GM23338 (cell line): ENCODE measurements at regions not wholly inside any gene's neighbourhood (a gene's known extent, or its start where the extent isn't known, plus 50 kb on each side); places are given as distances from the start of the nearest gene placed in this dataset.

Experiments used
- ATAC-seq: fragments of 200-7000 bp; cut with Tn5 transposase; 3 replicates; pipeline ENCODE4 v1.9.1; 2020
- DNase-seq: peaks from one replicate; pipeline ENCODE4 v3.0.0-alpha.2; 2015; ENCODE audit warnings: low spot score
- H2AFZ ChIP-seq: fragments of 200-600 bp; sonication (generic); 2 replicates; pipeline ENCODE4 v1.8.0; 2016; ENCODE audit warnings: antibody characterized with exemption, mild to moderate bottlenecking, moderate library complexity
- H3F3A ChIP-seq: fragments of 200-600 bp; sonication (generic); replicated peaks from 2 replicates; pipeline ENCODE4 v1.8.0; 2017; ENCODE audit warnings: antibody characterized with exemption, mixed run types, low read depth
- H3K27ac ChIP-seq: fragments of 200-600 bp; sonication (generic); 2 replicates; pipeline ENCODE4 v1.6.1; 2016; ENCODE audit warnings: low read depth
- H3K27me3 ChIP-seq: fragments of 200-600 bp; sonication (generic); 2 replicates; pipeline ENCODE4 v1.8.0; 2016; ENCODE audit warnings: mild to moderate bottlenecking, mixed run types, moderate library complexity; ENCODE audit not compliant: insufficient read depth
- H3K36me3 ChIP-seq: fragments of 200-600 bp; sonication (generic); 2 replicates; pipeline ENCODE4 v1.8.0; 2016; ENCODE audit warnings: mild to moderate bottlenecking; ENCODE audit not compliant: insufficient read depth
- H3K4me1 ChIP-seq: fragments of 200-600 bp; sonication (generic); 2 replicates; pipeline ENCODE4 v1.8.0; 2016; ENCODE audit warnings: mild to moderate bottlenecking, moderate library complexity; ENCODE audit not compliant: insufficient read depth
- H3K4me2 ChIP-seq: fragments of 200-600 bp; sonication (generic); 2 replicates; pipeline ENCODE4 v1.7.1; 2017; ENCODE audit warnings: mixed run types
- H3K4me3 ChIP-seq: fragments of 200-600 bp; sonication (generic); 2 replicates; pipeline ENCODE4 v1.6.1; 2016; ENCODE audit warnings: mixed run types
- H3K79me2 ChIP-seq: fragments of 200-600 bp; sonication (generic); replicated peaks from 2 replicates; pipeline ENCODE4 v1.8.0; 2017; ENCODE audit warnings: mild to moderate bottlenecking; ENCODE audit not compliant: insufficient read depth
- H3K9me2 ChIP-seq: fragments of 200-600 bp; sonication (generic); 2 replicates; pipeline ENCODE4 v1.8.0; 2017; ENCODE audit not compliant: insufficient read depth
- H4K20me1 ChIP-seq: fragments of 200-600 bp; sonication (generic); replicated peaks from 2 replicates; pipeline ENCODE4 v1.8.0; 2017; ENCODE audit warnings: mild to moderate bottlenecking; ENCODE audit not compliant: insufficient read depth
- H3K27ac Mint-ChIP-seq: 2 replicates; pipeline ENCODE4 v1.8.0; 2020; ENCODE audit warnings: inconsistent platforms, mild to moderate bottlenecking, moderate library complexity, mixed read lengths
- H3K27me3 Mint-ChIP-seq: 3 replicates; pipeline ENCODE4 v1.8.0; 2022; ENCODE audit warnings: low read depth, mild to moderate bottlenecking, moderate library complexity, mixed read lengths, inconsistent platforms; ENCODE audit not compliant: insufficient read depth, poor library complexity
- H3K36me3 Mint-ChIP-seq: 3 replicates; pipeline ENCODE4 v1.8.0; 2021; ENCODE audit warnings: low read depth, mild to moderate bottlenecking, inconsistent platforms, moderate library complexity, mixed read lengths
- H3K4me1 Mint-ChIP-seq: 3 replicates; pipeline ENCODE4 v1.8.0; 2020; ENCODE audit warnings: mild to moderate bottlenecking, inconsistent platforms, mixed read lengths
- H3K4me3 Mint-ChIP-seq: 3 replicates; pipeline ENCODE4 v1.8.0; 2021; ENCODE audit warnings: moderate library complexity, mild to moderate bottlenecking, inconsistent platforms, mixed read lengths
- H3K9me3 Mint-ChIP-seq: 3 replicates; pipeline ENCODE4 v1.8.0; 2020; ENCODE audit warnings: moderate library complexity, mild to moderate bottlenecking, inconsistent platforms, mixed read lengths
- EZH2 ChIP-seq: fragments of 200-600 bp; sonication (generic); IDR thresholded peaks from one replicate; pipeline ENCODE4 v1.8.0; 2017; ENCODE audit warnings: antibody characterized with exemption, mild to moderate bottlenecking, low read depth; ENCODE audit not compliant: unreplicated experiment
- EZH2phosphoT487 ChIP-seq: fragments of 200-600 bp; sonication (generic); IDR thresholded peaks from one replicate; pipeline ENCODE4 v1.8.1; 2018; ENCODE audit warnings: antibody characterized with exemption; ENCODE audit not compliant: unreplicated experiment
- POLR2AphosphoS5 ChIP-seq: IDR thresholded peaks from 2 replicates; pipeline ENCODE4 v1.6.1; 2016; ENCODE audit warnings: antibody characterized with exemption, low read depth
- STAT1 ChIP-seq: IDR thresholded peaks from one replicate; pipeline ENCODE4 v1.6.1; 2016; ENCODE audit warnings: antibody characterized with exemption; ENCODE audit not compliant: unreplicated experiment
- ZNF114 ChIP-seq: fragments of 250-450 bp; sonication (Bioruptor Pico); IDR thresholded peaks from 2 replicates; pipeline ENCODE4 v1.5.0; 2020; ENCODE audit warnings: mild to moderate bottlenecking, moderate library complexity
- ZNF462 ChIP-seq: fragments of 250-450 bp; sonication (Bioruptor Pico); IDR thresholded peaks from 2 replicates; pipeline ENCODE4 v1.5.0; 2020; ENCODE audit warnings: mild to moderate bottlenecking, moderate library complexity
- TF ChIP-seq, protein P1 (sequence below): IDR thresholded peaks from one replicate; pipeline ENCODE4 v1.6.1; 2018; ENCODE audit warnings: antibody characterized with exemption; ENCODE audit not compliant: unreplicated experiment

GRCh38 chr9:106677374-106677773, 185.6 kb upstream of the ZNF462 start:
- peak overlapping the region; percentile 18; the same call in 1 of the 2 replicates for H2AFZ ChIP-seq
- H3K4me1 ChIP-seq = peaks cover 24% of the 10 kb centered on the region
- H3K4me3 Mint-ChIP-seq = no peak overlapping the region
- H3K36me3 ChIP-seq = no peaks in the 10 kb centered on the region
- no peaks in the 10 kb centered on the region; the same call in 2 of the 3 replicates for H3K36me3 Mint-ChIP-seq
- H3K4me3 ChIP-seq = no peak overlapping the region
- peak overlapping the region; percentile 49 for H3K4me2 ChIP-seq
- H3K79me2 ChIP-seq = no peaks in the 10 kb centered on the region
- ATAC-seq = peak; percentile 52
- peaks cover 25% of the 10 kb centered on the region for H3K4me1 Mint-ChIP-seq
- TF ChIP-seq POLR2AphosphoS5 (no peak), STAT1 (no peak), EZH2 (no peak)
- TF ChIP-seq, protein P1, sequence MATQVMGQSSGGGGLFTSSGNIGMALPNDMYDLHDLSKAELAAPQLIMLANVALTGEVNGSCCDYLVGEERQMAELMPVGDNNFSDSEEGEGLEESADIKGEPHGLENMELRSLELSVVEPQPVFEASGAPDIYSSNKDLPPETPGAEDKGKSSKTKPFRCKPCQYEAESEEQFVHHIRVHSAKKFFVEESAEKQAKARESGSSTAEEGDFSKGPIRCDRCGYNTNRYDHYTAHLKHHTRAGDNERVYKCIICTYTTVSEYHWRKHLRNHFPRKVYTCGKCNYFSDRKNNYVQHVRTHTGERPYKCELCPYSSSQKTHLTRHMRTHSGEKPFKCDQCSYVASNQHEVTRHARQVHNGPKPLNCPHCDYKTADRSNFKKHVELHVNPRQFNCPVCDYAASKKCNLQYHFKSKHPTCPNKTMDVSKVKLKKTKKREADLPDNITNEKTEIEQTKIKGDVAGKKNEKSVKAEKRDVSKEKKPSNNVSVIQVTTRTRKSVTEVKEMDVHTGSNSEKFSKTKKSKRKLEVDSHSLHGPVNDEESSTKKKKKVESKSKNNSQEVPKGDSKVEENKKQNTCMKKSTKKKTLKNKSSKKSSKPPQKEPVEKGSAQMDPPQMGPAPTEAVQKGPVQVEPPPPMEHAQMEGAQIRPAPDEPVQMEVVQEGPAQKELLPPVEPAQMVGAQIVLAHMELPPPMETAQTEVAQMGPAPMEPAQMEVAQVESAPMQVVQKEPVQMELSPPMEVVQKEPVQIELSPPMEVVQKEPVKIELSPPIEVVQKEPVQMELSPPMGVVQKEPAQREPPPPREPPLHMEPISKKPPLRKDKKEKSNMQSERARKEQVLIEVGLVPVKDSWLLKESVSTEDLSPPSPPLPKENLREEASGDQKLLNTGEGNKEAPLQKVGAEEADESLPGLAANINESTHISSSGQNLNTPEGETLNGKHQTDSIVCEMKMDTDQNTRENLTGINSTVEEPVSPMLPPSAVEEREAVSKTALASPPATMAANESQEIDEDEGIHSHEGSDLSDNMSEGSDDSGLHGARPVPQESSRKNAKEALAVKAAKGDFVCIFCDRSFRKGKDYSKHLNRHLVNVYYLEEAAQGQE = no peak
- no peaks in the 10 kb centered on the region for H4K20me1 ChIP-seq
- H3K9me2 ChIP-seq = peaks cover 18% of the 10 kb centered on the region
- no peaks in the 10 kb centered on the region for H3F3A ChIP-seq
- peaks cover 2% of the 10 kb centered on the region for H3K27me3 Mint-ChIP-seq
- no peaks in the 10 kb centered on the region; the same call in 1 of the 3 replicates for H3K9me3 Mint-ChIP-seq
- peak overlapping the region; percentile 80 for H3K27ac ChIP-seq
- H3K27me3 ChIP-seq = no peaks in the 10 kb centered on the region
- H3K27ac Mint-ChIP-seq = peak overlapping the region; percentile 64; the same call in 1 of the 2 replicates
- peak; percentile 5 for DNase-seq

DNA sequence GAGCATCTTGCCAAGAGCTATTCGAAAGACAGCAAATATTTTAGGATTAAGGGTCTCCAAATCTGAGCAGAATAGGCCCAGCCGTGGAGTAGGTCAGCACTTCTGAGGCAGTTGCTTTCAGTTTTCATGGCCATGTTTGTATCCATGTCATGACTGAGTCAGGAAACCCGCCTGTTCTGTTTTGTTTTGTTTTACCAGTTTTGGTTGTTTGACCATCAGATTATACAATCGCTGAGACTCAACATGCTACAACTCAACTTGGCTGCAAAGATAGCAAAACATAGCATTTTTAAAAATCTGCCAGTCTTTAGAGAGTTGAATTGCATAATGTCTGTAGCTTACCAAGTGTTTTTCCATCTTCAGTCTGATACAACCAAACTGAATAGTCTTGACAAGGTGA, 185.1 kb upstream of the ZNF462 start:
- Histone ChIP-seq H3F3A (no peaks in the 10 kb centered on the region), H2AFZ (peak overlapping the region; percentile 18; the same call in 1 of the 2 replicates), H4K20me1 (no peaks in the 10 kb centered on the region), H3K79me2 (no peaks in the 10 kb centered on the region), H3K36me3 (no peaks in the 10 kb centered on the region), H3K27me3 (no peaks in the 10 kb centered on the region), H3K4me1 (peaks cover 24% of the 10 kb centered on the region), H3K27ac (peak overlapping the region; percentile 80), H3K9me2 (peaks cover 22% of the 10 kb centered on the region), H3K4me2 (peak overlapping the region; percentile 49), H3K4me3 (no peak overlapping the region)
- Mint-ChIP-seq H3K27me3 (peaks cover 2% of the 10 kb centered on the region), H3K4me1 (peaks cover 25% of the 10 kb centered on the region), H3K9me3 (no peaks in the 10 kb centered on the region; the same call in 1 of the 3 replicates), H3K4me3 (no peak overlapping the region), H3K27ac (peak overlapping the region; percentile 64; the same call in 1 of the 2 replicates), H3K36me3 (no peaks in the 10 kb centered on the region; the same call in 2 of the 3 replicates)
- TF ChIP-seq EZH2 = no peak
- TF ChIP-seq ZNF462 (CRISPR knock-in tag) = no peak
- no peak for TF ChIP-seq ZNF114 (CRISPR knock-in tag)
- TF ChIP-seq EZH2phosphoT487 = no peak
- peak; percentile 7 for DNase-seq
- no peak; the same call in 2 of the 3 replicates for ATAC-seq
